ENCODE measurements at regions not wholly inside any gene's neighbourhood (a gene's known extent, or its start where the extent isn't known, plus 50 kb on each side); places are given as distances from the start of the nearest gene placed in this dataset.

GRCh38 chr10:121288864-121289661, 309.2 kb downstream of the FGFR2 start:
- H3K4me3 Mint-ChIP-seq, result no peak overlapping the region
- no peaks in the 10 kb centered on the region for H3K36me3 Mint-ChIP-seq (ENCODE audit: low read depth)
- no peaks in the 10 kb centered on the region for H3K9me3 Mint-ChIP-seq
- H3K27me3 Mint-ChIP-seq, result no peaks in the 10 kb centered on the region
- intact Hi-C loops (cut with micrococcal nuclease), result no loop called here
- no peaks in the 10 kb centered on the region for H3K4me1 Mint-ChIP-seq (ENCODE audit: low read depth)
- no peak overlapping the region for H3K27ac Mint-ChIP-seq

DNA sequence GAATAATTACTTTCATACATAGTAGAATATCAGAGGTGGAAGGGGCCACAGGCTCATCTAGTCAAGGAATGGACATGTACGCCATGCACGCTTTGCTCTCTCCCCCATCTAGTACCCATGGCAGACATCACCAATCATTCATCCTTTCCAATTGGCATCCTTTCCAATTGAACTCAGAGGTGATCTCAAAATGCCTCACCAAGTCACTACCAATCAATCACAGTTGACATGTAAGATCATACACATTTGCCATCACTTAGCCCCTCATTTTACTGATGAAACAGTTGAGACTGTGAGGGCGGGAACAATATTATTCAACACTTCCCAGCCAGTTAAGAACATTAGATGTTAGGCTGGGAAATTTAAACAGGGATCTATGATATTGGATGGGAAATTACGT, 308.4 kb downstream of the FGFR2 start:
- Mint-ChIP-seq H3K27ac (no peak overlapping the region), H3K4me3 (no peak overlapping the region), H3K4me1 (ENCODE audit: low read depth) (no peaks in the 10 kb centered on the region), H3K9me3 (no peaks in the 10 kb centered on the region), H3K36me3 (ENCODE audit: low read depth) (no peaks in the 10 kb centered on the region), H3K27me3 (no peaks in the 10 kb centered on the region)
- intact Hi-C loops (cut with micrococcal nuclease), result no loop called here

DNA sequence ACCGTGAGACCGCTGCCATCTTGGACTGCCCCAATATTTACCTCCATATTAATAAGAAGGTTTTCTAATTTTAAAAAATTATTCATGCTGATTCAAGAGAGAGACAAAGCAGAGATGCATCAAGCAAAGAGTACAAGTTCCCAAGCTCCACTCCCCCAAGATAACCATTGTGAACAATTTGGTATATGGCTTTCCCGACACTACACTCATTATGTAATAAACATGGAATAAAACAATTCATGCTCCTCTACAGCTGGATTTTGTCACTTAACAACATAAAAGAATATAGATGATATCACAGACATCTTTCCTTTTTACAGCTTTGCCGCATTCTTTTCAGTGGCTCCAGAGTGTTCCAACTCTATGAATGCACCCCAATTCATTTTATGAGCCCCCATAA, 307.6 kb downstream of the FGFR2 start:
- intact Hi-C loops (cut with micrococcal nuclease), result no loop called here
- Mint-ChIP-seq H3K27me3 (no peaks in the 10 kb centered on the region), H3K27ac (no peak overlapping the region), H3K4me1 (ENCODE audit: low read depth) (no peaks in the 10 kb centered on the region), H3K4me3 (no peak overlapping the region), H3K9me3 (no peaks in the 10 kb centered on the region), H3K36me3 (ENCODE audit: low read depth) (no peaks in the 10 kb centered on the region)

- intact Hi-C loops (cut with micrococcal nuclease), result no loop called here
- Mint-ChIP-seq H3K36me3 (ENCODE audit: low read depth) (no peaks in the 10 kb centered on the region), H3K27me3 (no peaks in the 10 kb centered on the region), H3K4me1 (ENCODE audit: low read depth) (no peaks in the 10 kb centered on the region), H3K9me3 (no peaks in the 10 kb centered on the region), H3K4me3 (no peak overlapping the region), H3K27ac (no peak overlapping the region)
Observed at GRCh38 chr10:121291376-121291775, 306.9 kb downstream of the FGFR2 start.

DNA sequence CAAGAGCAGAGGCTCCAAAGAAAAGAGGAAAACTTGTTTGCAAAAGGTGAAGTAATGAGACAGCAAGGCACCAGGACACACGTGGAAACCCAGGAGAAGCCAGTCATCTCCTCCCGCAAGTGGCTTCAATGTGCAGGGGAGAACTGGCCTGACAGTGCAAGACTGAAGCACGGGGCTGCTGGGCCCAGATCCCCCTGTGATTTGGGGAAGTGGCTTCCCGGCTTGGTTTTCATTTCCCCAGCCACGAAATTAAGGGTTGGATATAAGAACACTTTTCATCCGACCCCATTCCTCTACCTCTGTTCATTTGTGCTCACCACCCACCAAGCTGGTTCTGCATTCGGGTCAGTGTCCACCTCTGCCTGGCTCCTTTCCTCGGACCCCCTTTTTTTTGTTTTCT, 306.4 kb downstream of the FGFR2 start:
- no peaks in the 10 kb centered on the region for H3K4me1 Mint-ChIP-seq (ENCODE audit: low read depth)
- intact Hi-C loops (cut with micrococcal nuclease), result no loop called here
- H3K27ac Mint-ChIP-seq, result no peak overlapping the region

DNA sequence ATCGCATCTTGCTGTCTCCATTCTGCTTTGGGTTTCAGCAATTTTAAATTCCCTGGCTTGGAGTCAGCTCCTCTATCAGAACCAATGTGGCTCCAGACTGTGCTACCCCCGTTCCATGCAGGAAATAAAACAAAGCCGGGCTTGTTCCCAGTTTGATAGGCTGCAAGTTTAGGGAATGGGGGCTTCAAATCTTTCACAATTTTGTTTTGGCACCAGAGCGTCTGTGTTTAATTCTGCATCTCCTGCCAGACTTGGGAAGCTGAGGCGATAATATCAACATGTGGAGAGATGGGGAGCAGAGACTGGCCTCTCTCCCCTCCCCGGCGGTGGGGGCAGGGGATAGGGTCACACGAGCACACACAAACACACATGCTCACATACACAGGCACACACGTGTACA, 305.9 kb downstream of the FGFR2 start:
- H3K9me3 Mint-ChIP-seq, result no peaks in the 10 kb centered on the region
- H3K27me3 Mint-ChIP-seq, result no peaks in the 10 kb centered on the region
- H3K4me1 Mint-ChIP-seq (ENCODE audit: low read depth), result no peaks in the 10 kb centered on the region

More for the DNA sequence above, 306.4 kb downstream of the FGFR2 start:
- Mint-ChIP-seq H3K9me3 (no peaks in the 10 kb centered on the region), H3K36me3 (ENCODE audit: low read depth) (no peaks in the 10 kb centered on the region), H3K4me3 (no peak overlapping the region), H3K27me3 (no peaks in the 10 kb centered on the region)

GRCh38 chr10:121293110-121293509, 305.1 kb downstream of the FGFR2 start:
- H3K9me3 Mint-ChIP-seq, result no peaks in the 10 kb centered on the region

More for the DNA sequence above, 305.9 kb downstream of the FGFR2 start:
- Mint-ChIP-seq H3K36me3 (ENCODE audit: low read depth) (no peaks in the 10 kb centered on the region), H3K4me3 (no peak overlapping the region), H3K27ac (no peak overlapping the region)
- intact Hi-C loops (cut with micrococcal nuclease), result no loop called here

GRCh38 chr10:121294630-121295029, 303.6 kb downstream of the FGFR2 start:
- intact Hi-C loops (cut with micrococcal nuclease), result no loop called here
- no peaks in the 10 kb centered on the region for H3K4me1 Mint-ChIP-seq (ENCODE audit: low read depth)
- H3K9me3 Mint-ChIP-seq, result no peaks in the 10 kb centered on the region
- H3K27ac Mint-ChIP-seq, result no peak overlapping the region
- H3K27me3 Mint-ChIP-seq, result no peaks in the 10 kb centered on the region
- H3K4me3 Mint-ChIP-seq, result no peak overlapping the region
- H3K36me3 Mint-ChIP-seq (ENCODE audit: low read depth), result no peaks in the 10 kb centered on the region

More at GRCh38 chr10:121293110-121293509, 305.1 kb downstream of the FGFR2 start:
- intact Hi-C loops (cut with micrococcal nuclease), result no loop called here
- no peaks in the 10 kb centered on the region for H3K36me3 Mint-ChIP-seq (ENCODE audit: low read depth)
- no peaks in the 10 kb centered on the region for H3K4me1 Mint-ChIP-seq (ENCODE audit: low read depth)
- H3K27me3 Mint-ChIP-seq, result no peaks in the 10 kb centered on the region
- H3K27ac Mint-ChIP-seq, result no peak overlapping the region
- no peak overlapping the region for H3K4me3 Mint-ChIP-seq

DNA sequence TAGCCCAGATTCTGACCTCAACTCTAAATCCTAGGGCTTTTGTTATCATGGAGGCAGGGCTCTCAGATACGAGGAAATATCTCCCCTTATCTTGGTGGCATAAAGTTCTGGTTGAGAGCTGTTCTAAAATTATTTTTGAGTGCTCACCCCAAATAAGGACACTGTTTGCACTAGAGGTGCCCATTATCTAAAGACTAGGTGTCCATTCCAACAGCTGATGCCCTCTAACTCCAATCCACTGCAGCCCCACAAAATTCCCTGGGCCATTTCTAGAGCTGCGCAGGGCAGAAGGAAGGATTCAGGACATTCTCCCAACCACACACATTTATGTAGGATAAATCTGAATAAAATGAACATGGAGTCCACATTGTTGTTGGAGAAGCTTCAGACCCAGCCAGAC, 301.9 kb downstream of the FGFR2 start:
- intact Hi-C loops (cut with micrococcal nuclease), result no loop called here
- H3K9me3 Mint-ChIP-seq, result no peaks in the 10 kb centered on the region
- H3K36me3 Mint-ChIP-seq (ENCODE audit: low read depth), result no peaks in the 10 kb centered on the region
- H3K4me3 Mint-ChIP-seq, result no peak overlapping the region
- H3K27me3 Mint-ChIP-seq, result no peaks in the 10 kb centered on the region
- H3K4me1 Mint-ChIP-seq (ENCODE audit: low read depth), result no peaks in the 10 kb centered on the region
- no peak overlapping the region for H3K27ac Mint-ChIP-seq

DNA sequence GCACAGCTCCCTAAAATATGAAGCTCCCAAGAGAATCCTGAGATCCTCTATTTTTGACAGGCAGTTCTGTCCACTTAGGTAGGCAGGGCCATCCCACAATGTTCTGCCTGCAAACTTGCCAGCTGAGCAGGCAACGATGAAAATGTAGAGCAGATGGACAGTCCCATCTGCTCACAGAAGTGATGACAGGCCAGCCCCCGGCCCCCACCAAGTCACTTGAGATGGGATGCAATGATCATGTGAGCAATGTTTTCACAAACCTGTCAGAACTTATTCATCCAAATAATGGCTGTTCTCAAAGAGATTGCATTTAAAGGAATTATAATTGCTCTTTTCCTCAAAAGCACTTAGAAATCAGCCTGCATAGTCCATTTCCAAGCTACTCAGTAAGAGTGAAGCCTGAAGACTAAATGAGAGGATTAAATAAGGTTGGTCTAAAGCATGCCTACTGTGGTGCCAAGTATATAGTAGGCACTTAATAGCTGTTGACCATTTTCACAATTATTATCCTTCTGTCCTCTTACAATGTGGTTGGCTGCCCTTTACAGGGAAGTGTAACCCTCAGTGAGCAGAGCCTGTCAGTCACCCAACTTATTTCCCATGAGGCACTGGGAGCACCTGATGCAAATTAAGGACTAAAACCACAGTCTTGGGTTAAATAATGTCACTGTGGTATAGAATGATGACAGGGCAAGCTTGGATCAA, 301.2 kb downstream of the FGFR2 start:
- H3K4me3 Mint-ChIP-seq, result no peak overlapping the region
- no peaks in the 10 kb centered on the region for H3K4me1 Mint-ChIP-seq (ENCODE audit: low read depth)
- H3K27ac Mint-ChIP-seq, result no peak overlapping the region
- no peaks in the 10 kb centered on the region for H3K9me3 Mint-ChIP-seq
- no peaks in the 10 kb centered on the region for H3K27me3 Mint-ChIP-seq
- no peaks in the 10 kb centered on the region for H3K36me3 Mint-ChIP-seq (ENCODE audit: low read depth)
- intact Hi-C loops (cut with micrococcal nuclease), result no loop called here

GRCh38 chr10:121300723-121301122, 297.5 kb downstream of the FGFR2 start:
- H3K4me1 Mint-ChIP-seq (ENCODE audit: low read depth), result no peaks in the 10 kb centered on the region
- no peaks in the 10 kb centered on the region for H3K27me3 Mint-ChIP-seq
- no peaks in the 10 kb centered on the region for H3K36me3 Mint-ChIP-seq (ENCODE audit: low read depth)
- intact Hi-C loops (cut with micrococcal nuclease), result no loop called here
- no peak overlapping the region for H3K27ac Mint-ChIP-seq
- H3K4me3 Mint-ChIP-seq, result no peak overlapping the region
- H3K9me3 Mint-ChIP-seq, result no peaks in the 10 kb centered on the region

DNA sequence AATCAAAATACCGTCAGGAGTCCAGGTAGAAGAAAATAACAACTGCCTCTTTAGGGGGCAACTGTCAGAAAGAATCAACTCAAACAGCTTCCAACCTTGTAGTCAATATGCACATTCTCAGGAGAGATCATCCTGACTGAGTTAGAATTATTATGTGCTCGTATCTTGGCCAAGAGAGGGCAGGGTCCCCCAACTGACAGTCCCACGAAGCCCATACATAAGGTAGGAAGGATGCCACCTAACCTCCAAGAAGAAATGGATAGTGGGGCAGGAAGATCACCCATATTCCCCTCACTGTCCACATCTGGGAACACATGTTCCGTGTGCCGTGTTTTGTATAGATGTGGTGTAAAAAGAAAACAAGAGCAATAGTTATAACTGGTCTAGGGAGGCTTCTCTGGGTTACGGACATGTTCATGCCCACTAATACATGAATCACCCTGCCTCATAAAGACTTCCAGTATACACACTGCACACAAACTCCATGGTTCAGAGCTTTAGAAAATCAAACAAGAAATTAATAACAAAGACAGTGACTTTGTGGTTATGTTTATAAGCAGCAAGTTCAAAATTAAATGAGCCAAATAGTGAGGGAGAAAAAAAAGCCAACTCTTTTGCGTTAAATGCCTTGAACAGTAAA, 295.6 kb downstream of the FGFR2 start:
- no peaks in the 10 kb centered on the region for H3K9me3 Mint-ChIP-seq
- intact Hi-C loops (cut with micrococcal nuclease), result no loop called here
- H3K4me1 Mint-ChIP-seq (ENCODE audit: low read depth), result no peaks in the 10 kb centered on the region
- no peaks in the 10 kb centered on the region for H3K36me3 Mint-ChIP-seq (ENCODE audit: low read depth)
- no peaks in the 10 kb centered on the region for H3K27me3 Mint-ChIP-seq
- H3K27ac Mint-ChIP-seq, result no peak overlapping the region
- no peak overlapping the region for H3K4me3 Mint-ChIP-seq

- H3K4me1 Mint-ChIP-seq (ENCODE audit: low read depth), result no peaks in the 10 kb centered on the region
- H3K9me3 Mint-ChIP-seq, result no peaks in the 10 kb centered on the region
- H3K27me3 Mint-ChIP-seq, result no peaks in the 10 kb centered on the region
- no peak overlapping the region for H3K27ac Mint-ChIP-seq
- intact Hi-C loops (cut with micrococcal nuclease), result no loop called here
- no peaks in the 10 kb centered on the region for H3K36me3 Mint-ChIP-seq (ENCODE audit: low read depth)
- H3K4me3 Mint-ChIP-seq, result no peak overlapping the region
Observed at GRCh38 chr10:121303287-121303890, 294.9 kb downstream of the FGFR2 start.

DNA sequence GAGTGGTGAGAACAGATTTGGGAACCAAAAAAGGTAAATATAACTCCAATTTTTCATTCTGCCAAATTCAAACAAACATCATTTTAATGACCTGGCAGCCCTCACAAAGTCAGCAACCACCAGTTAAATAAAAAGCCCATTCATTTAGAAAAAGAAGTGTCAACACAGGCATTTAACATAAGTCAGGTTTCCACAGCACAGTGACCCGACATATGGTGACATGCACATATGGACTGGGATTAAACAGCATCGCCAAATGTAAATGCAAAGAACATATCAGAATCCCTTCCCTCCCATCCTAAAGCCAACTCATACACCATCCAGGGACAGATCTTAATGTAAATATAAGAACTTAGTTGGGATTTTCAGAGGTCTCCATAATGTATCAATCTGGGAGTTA, 293.2 kb downstream of the FGFR2 start:
- no peaks in the 10 kb centered on the region for H3K4me1 Mint-ChIP-seq (ENCODE audit: low read depth)
- H3K27me3 Mint-ChIP-seq, result no peaks in the 10 kb centered on the region
- no peak overlapping the region for H3K27ac Mint-ChIP-seq
- H3K4me3 Mint-ChIP-seq, result no peak overlapping the region
- no peaks in the 10 kb centered on the region for H3K36me3 Mint-ChIP-seq (ENCODE audit: low read depth)
- intact Hi-C loops (cut with micrococcal nuclease), result no loop called here
- no peaks in the 10 kb centered on the region for H3K9me3 Mint-ChIP-seq

Data from dendritic cell treated with granulocyte-macrophage colony-stimulating factor and Interleukin-4, amounts not matched to agents 40 ng/mL and 50 ng/mL, for 4 days (primary cell).